ENCODE measurements at regions not wholly inside any gene's neighbourhood (a gene's known extent, or its start where the extent isn't known, plus 50 kb on each side); places are given as distances from the start of the nearest gene placed in this dataset.

GRCh38 chr11:10398525-10398924, 56.5 kb upstream of the AMPD3 start:
- Histone ChIP-seq H3K4me3 (replicated peaks; ENCODE audit: low read depth, low read length) (no peak overlapping the region), H3K27me3 (replicated peaks; ENCODE audit: control insufficient read depth, insufficient read depth, low read length) (peaks cover 1% of the 10 kb centered on the region; the same call in 1 of the 2 replicates), H3K36me3 (ENCODE audit: control insufficient read depth, insufficient read depth, low read length) (no peaks in the 10 kb centered on the region)
- no peak for DNase-seq (ENCODE audit: extremely low read depth, insufficient read length)
- no peak for TF ChIP-seq CTCF (IDR thresholded peaks at IDR 0.05; ENCODE audit: insufficient read depth, low read length, poor library complexity, severe bottlenecking)

GRCh38 chr11:10400856-10401255, 54.2 kb upstream of the AMPD3 start:
- peaks cover 1% of the 10 kb centered on the region; the same call in 1 of the 2 replicates for H3K27me3 ChIP-seq (replicated peaks; ENCODE audit: control insufficient read depth, insufficient read depth, low read length)
- TF ChIP-seq CTCF (IDR thresholded peaks at IDR 0.05; ENCODE audit: insufficient read depth, low read length, poor library complexity, severe bottlenecking), result no peak
- no peak for DNase-seq (ENCODE audit: extremely low read depth, insufficient read length)
- no peaks in the 10 kb centered on the region for H3K36me3 ChIP-seq (ENCODE audit: control insufficient read depth, insufficient read depth, low read length)
- H3K4me3 ChIP-seq (replicated peaks; ENCODE audit: low read depth, low read length), result no peak overlapping the region

GRCh38 chr11:10401256-10401655, 53.8 kb upstream of the AMPD3 start:
- Histone ChIP-seq H3K36me3 (ENCODE audit: control insufficient read depth, insufficient read depth, low read length) (no peaks in the 10 kb centered on the region), H3K4me3 (replicated peaks; ENCODE audit: low read depth, low read length) (no peak overlapping the region), H3K27me3 (replicated peaks; ENCODE audit: control insufficient read depth, insufficient read depth, low read length) (peaks cover 1% of the 10 kb centered on the region; the same call in 1 of the 2 replicates)
- no peak for TF ChIP-seq CTCF (IDR thresholded peaks at IDR 0.05; ENCODE audit: insufficient read depth, low read length, poor library complexity, severe bottlenecking)
- no peak for DNase-seq (ENCODE audit: extremely low read depth, insufficient read length)

GRCh38 chr11:10401696-10402392, 53.2 kb upstream of the AMPD3 start:
- no peak for DNase-seq (ENCODE audit: extremely low read depth, insufficient read length)
- TF ChIP-seq CTCF (IDR thresholded peaks at IDR 0.05; ENCODE audit: insufficient read depth, low read length, poor library complexity, severe bottlenecking), result no peak
- Histone ChIP-seq H3K4me3 (replicated peaks; ENCODE audit: low read depth, low read length) (no peak overlapping the region), H3K27me3 (replicated peaks; ENCODE audit: control insufficient read depth, insufficient read depth, low read length) (peaks cover 1% of the 10 kb centered on the region; the same call in 1 of the 2 replicates), H3K36me3 (ENCODE audit: control insufficient read depth, insufficient read depth, low read length) (no peaks in the 10 kb centered on the region)
